H9 (cell line): ENCODE measurements at regions not wholly inside any gene's neighbourhood (a gene's known extent, or its start where the extent isn't known, plus 50 kb on each side); places are given as distances from the start of the nearest gene placed in this dataset.

Experiments used
- DNase-seq: peaks from one replicate; pipeline ENCODE4 v3.0.0-alpha.2; 2017
- H2AFZ ChIP-seq: one replicate; pipeline ENCODE4 v1.6.1; 2013; ENCODE audit warnings: mild to moderate bottlenecking, low read length, control low read depth, moderate library complexity
- H2AK5ac ChIP-seq: 2 replicates; pipeline ENCODE4 v1.6.1; 2013; ENCODE audit warnings: low read length, control low read depth, mixed read lengths; ENCODE audit not compliant: insufficient read length
- H2BK120ac ChIP-seq: one replicate; pipeline ENCODE4 v1.6.1; 2013; ENCODE audit warnings: low read depth, mild to moderate bottlenecking, low read length, control low read depth, inconsistent platforms; ENCODE audit not compliant: poor library complexity, severe bottlenecking
- H2BK12ac ChIP-seq: 2 replicates; pipeline ENCODE4 v1.6.1; 2013; ENCODE audit warnings: low read length, control low read depth, mixed read lengths, low read depth; ENCODE audit not compliant: insufficient read length
- H2BK15ac ChIP-seq: 2 replicates; pipeline ENCODE4 v1.6.1; 2013; ENCODE audit warnings: low read depth, low read length, control low read depth
- H2BK20ac ChIP-seq: one replicate; pipeline ENCODE4 v1.6.1; 2013; ENCODE audit warnings: low read depth, mild to moderate bottlenecking, low read length, control low read depth, inconsistent platforms; ENCODE audit not compliant: poor library complexity, severe bottlenecking
- H2BK5ac ChIP-seq: 2 replicates; pipeline ENCODE4 v1.6.1; 2013; ENCODE audit warnings: low read length, control low read depth, mixed read lengths; ENCODE audit not compliant: insufficient read length
- H3K14ac ChIP-seq: 2 replicates; pipeline ENCODE4 v1.6.1; 2013; ENCODE audit warnings: low read length, control low read depth; ENCODE audit not compliant: insufficient read depth
- H3K18ac ChIP-seq: 2 replicates; pipeline ENCODE4 v1.6.1; 2013; ENCODE audit warnings: low read depth, mild to moderate bottlenecking, mixed read lengths, low read length, control low read depth; ENCODE audit not compliant: insufficient read length
- H3K23ac ChIP-seq: 2 replicates; pipeline ENCODE4 v1.6.1; 2013; ENCODE audit warnings: low read length, control low read depth, mixed read lengths, low read depth; ENCODE audit not compliant: insufficient read length
- H3K23me2 ChIP-seq: 2 replicates; pipeline ENCODE4 v1.6.1; 2013; ENCODE audit warnings: low read depth, mild to moderate bottlenecking, mixed read lengths, low read length, control low read depth; ENCODE audit not compliant: insufficient read length, poor library complexity, severe bottlenecking
- H3K27ac ChIP-seq: 2 replicates; pipeline ENCODE4 v1.5.1; 2013; ENCODE audit warnings: low read length, control low read depth, mixed read lengths, low read depth; ENCODE audit not compliant: insufficient read length
- H3K27me3 ChIP-seq: 2 replicates; pipeline ENCODE4 v1.6.1; 2013; ENCODE audit warnings: low read length, control low read depth, inconsistent platforms; ENCODE audit not compliant: insufficient read depth
- H3K4ac ChIP-seq: 2 replicates; pipeline ENCODE4 v1.6.1; 2013; ENCODE audit warnings: low read depth, mild to moderate bottlenecking, control low read depth, inconsistent platforms, low read length, moderate library complexity
- H3K4me1 ChIP-seq: 2 replicates; pipeline ENCODE4 v1.6.1; 2013; ENCODE audit warnings: low read length, control low read depth, inconsistent platforms; ENCODE audit not compliant: insufficient read depth
- H3K4me2 ChIP-seq: 2 replicates; pipeline ENCODE4 v1.6.1; 2013; ENCODE audit warnings: low read length, control low read depth, mixed read lengths; ENCODE audit not compliant: insufficient read length, insufficient read depth
- H3K56ac ChIP-seq: 2 replicates; pipeline ENCODE4 v1.6.1; 2013; ENCODE audit warnings: low read depth, mild to moderate bottlenecking, mixed read lengths, low read length, control low read depth; ENCODE audit not compliant: insufficient read length
- H3K79me1 ChIP-seq: 2 replicates; pipeline ENCODE4 v1.6.1; 2013; ENCODE audit warnings: low read depth, mild to moderate bottlenecking, moderate library complexity, low read length, control low read depth, inconsistent platforms; ENCODE audit not compliant: insufficient read depth, poor library complexity, severe bottlenecking
- H3K79me2 ChIP-seq: 2 replicates; pipeline ENCODE4 v1.6.1; 2013; ENCODE audit warnings: low read length, control low read depth, inconsistent platforms; ENCODE audit not compliant: insufficient read depth
- H3K9ac ChIP-seq: 2 replicates; pipeline ENCODE4 v1.6.1; 2013; ENCODE audit warnings: low read length, control low read depth, mixed read lengths; ENCODE audit not compliant: insufficient read length; ENCODE audit errors: extremely low read depth
- H3K9me3 ChIP-seq: one replicate; pipeline ENCODE4 v1.6.1; 2013; ENCODE audit warnings: low read depth, low read length, inconsistent platforms; ENCODE audit not compliant: control insufficient read depth
- H3T11ph ChIP-seq: one replicate; pipeline ENCODE4 v1.6.1; 2013; ENCODE audit warnings: mild to moderate bottlenecking, low read length, control low read depth, inconsistent platforms
- H4K20me1 ChIP-seq: one replicate; pipeline ENCODE4 v1.6.1; 2013; ENCODE audit not compliant: control insufficient read depth, insufficient read length, insufficient read depth
- H4K5ac ChIP-seq: 2 replicates; pipeline ENCODE4 v1.6.1; 2013; ENCODE audit warnings: low read depth, mild to moderate bottlenecking, mixed read lengths, low read length, control low read depth; ENCODE audit not compliant: insufficient read length
- H4K8ac ChIP-seq: replicated peaks from 2 replicates; pipeline ENCODE4 v1.6.1; 2013; ENCODE audit warnings: low read length, control low read depth, mixed read lengths, low read depth; ENCODE audit not compliant: insufficient read length
- H4K91ac ChIP-seq: 2 replicates; pipeline ENCODE4 v1.6.1; 2013; ENCODE audit warnings: low read depth, mild to moderate bottlenecking, moderate library complexity, mixed read lengths, low read length, control low read depth; ENCODE audit not compliant: insufficient read length
- H3K27ac Mint-ChIP-seq, 3 experiments: 2 replicates in 2 of 3; 3 replicates in 1 of 3; pipeline ENCODE4 v1.8.0; 2020 to 2021; ENCODE audit warnings: mixed read lengths in 3 of 3, mild to moderate bottlenecking in 1 of 3, moderate library complexity in 1 of 3
- H3K27me3 Mint-ChIP-seq: 2 replicates; pipeline ENCODE4 v1.8.0; 2021; ENCODE audit warnings: low read depth, mild to moderate bottlenecking, moderate library complexity, mixed read lengths
- H3K36me3 Mint-ChIP-seq, 3 experiments: 2 replicates in 2 of 3; 3 replicates in 1 of 3; pipeline ENCODE4 v1.8.0; 2020 to 2021; ENCODE audit warnings: low read depth in 3 of 3, mixed read lengths in 3 of 3; ENCODE audit not compliant: insufficient read depth in 1 of 3
- H3K4me1 Mint-ChIP-seq, 2 experiments: 2 replicates each; pipeline ENCODE4 v1.8.0; 2020; ENCODE audit warnings: mixed read lengths in 2 of 2
- H3K4me3 Mint-ChIP-seq, 2 experiments: 2 replicates in 1 of 2; 3 replicates in 1 of 2; pipeline ENCODE4 v1.8.0; 2020 to 2021; ENCODE audit warnings: mild to moderate bottlenecking in 2 of 2, mixed read lengths in 2 of 2, moderate library complexity in 1 of 2
- H3K9me3 Mint-ChIP-seq, 2 experiments: 2 replicates in 1 of 2; 3 replicates in 1 of 2; pipeline ENCODE4 v1.8.0; 2020; ENCODE audit warnings: mild to moderate bottlenecking in 2 of 2, mixed read lengths in 2 of 2, moderate library complexity in 1 of 2
- CTCF ChIP-seq: fragments of 200-600 bp; sonication (generic); conservative IDR thresholded peaks from 3 replicates; pipeline ENCODE4 v1.8.0; 2021; ENCODE audit warnings: antibody characterized with exemption, mild to moderate bottlenecking

- H3K56ac ChIP-seq, result no peak overlapping the region
- H2AK5ac ChIP-seq, result no peak overlapping the region
- no peaks in the 10 kb centered on the region for H3K79me1 ChIP-seq
- no peak overlapping the region for H3K4me2 ChIP-seq
- no peak overlapping the region for H3K4me3 Mint-ChIP-seq
- H3K23ac ChIP-seq, result no peak overlapping the region
- no peaks in the 10 kb centered on the region for H3K9me3 ChIP-seq
- H3K36me3 Mint-ChIP-seq, result peaks cover 0 to 11% (median 0%) of the 10 kb centered on the region in 3 experiments; a peak in 2 of 7 replicates
- no peak overlapping the region for H3K4ac ChIP-seq
- H3K4me1 Mint-ChIP-seq, result peaks cover 0 to 19% of the 10 kb centered on the region in 2 experiments; a peak in 2 of 4 replicates
- no peak overlapping the region for H3K27ac ChIP-seq
- no peak overlapping the region for H3K14ac ChIP-seq
- H2BK12ac ChIP-seq, result no peak overlapping the region
- no peak overlapping the region for H2AFZ ChIP-seq
- no peak overlapping the region for H3K9ac ChIP-seq
- H4K91ac ChIP-seq, result no peak overlapping the region
- no peaks in the 10 kb centered on the region; the same call in 1 of the 2 replicates for H3K79me2 ChIP-seq
- H3K9me3 Mint-ChIP-seq, result peaks cover 0 to 67% of the 10 kb centered on the region in 2 experiments; a peak in 2 of 5 replicates
- no peak overlapping the region for H2BK5ac ChIP-seq
- peaks cover 8% of the 10 kb centered on the region; the same call in 1 of the 2 replicates for H3K4me1 ChIP-seq
- no peaks in the 10 kb centered on the region; the same call in 1 of the 2 replicates for H3K27me3 ChIP-seq
- H2BK120ac ChIP-seq, result no peak overlapping the region
- no peak overlapping the region for H3K18ac ChIP-seq
- H3T11ph ChIP-seq, result no peak overlapping the region
- H3K23me2 ChIP-seq, result no peaks in the 10 kb centered on the region
- H4K20me1 ChIP-seq, result no peaks in the 10 kb centered on the region
- H2BK15ac ChIP-seq, result no peak overlapping the region
- no peak overlapping the region for H2BK20ac ChIP-seq
- no peak overlapping the region for H4K5ac ChIP-seq
- no peak overlapping the region; a peak in 1 of 7 replicates for H3K27ac Mint-ChIP-seq
- no peak for TF ChIP-seq CTCF
- no peak for DNase-seq
- H4K8ac ChIP-seq, result no peak overlapping the region
- H3K27me3 Mint-ChIP-seq, result no peaks in the 10 kb centered on the region
Measured at GRCh38 chr1:50272912-50273311, 150.3 kb downstream of the DMRTA2 start.
